Ishikawa (cell line): ENCODE measurements at regions not wholly inside any gene's neighbourhood (a gene's known extent, or its start where the extent isn't known, plus 50 kb on each side); places are given as distances from the start of the nearest gene placed in this dataset.

ENCODE experiments used
- CEBPB ChIP-seq: IDR thresholded peaks from 2 replicates; pipeline ENCODE4 v1.6.1; 2012
- CREB1 ChIP-seq: IDR thresholded peaks from 2 replicates; pipeline ENCODE4 v1.6.1; 2012; ENCODE audit warnings: low read depth
- EGR1 ChIP-seq: IDR thresholded peaks from 2 replicates; pipeline ENCODE4 v1.6.1; 2012
- EP300 ChIP-seq: IDR thresholded peaks from 2 replicates; pipeline ENCODE4 v1.6.1; 2012; ENCODE audit warnings: borderline replicate concordance
- FOXM1 ChIP-seq: IDR thresholded peaks from 2 replicates; pipeline ENCODE4 v1.6.1; 2012; ENCODE audit warnings: low read depth, borderline replicate concordance
- MAX ChIP-seq: IDR thresholded peaks from 2 replicates; pipeline ENCODE4 v1.6.1; 2012
- NFIC ChIP-seq: IDR thresholded peaks from 2 replicates; pipeline ENCODE4 v1.6.1; 2012
- RAD21 ChIP-seq: IDR thresholded peaks from 2 replicates; pipeline ENCODE4 v1.6.1; 2012; ENCODE audit warnings: low read depth
- REST ChIP-seq: IDR thresholded peaks from 2 replicates; pipeline ENCODE4 v1.6.1; 2012; ENCODE audit warnings: low read depth, mild to moderate bottlenecking
- TAF1 ChIP-seq: IDR thresholded peaks from 2 replicates; pipeline ENCODE4 v1.6.1; 2012; ENCODE audit warnings: low read depth, mild to moderate bottlenecking
- TCF12 ChIP-seq: IDR thresholded peaks from 2 replicates; pipeline ENCODE4 v1.6.1; 2012; ENCODE audit warnings: low read depth
- TEAD4 ChIP-seq: IDR thresholded peaks from 2 replicates; pipeline ENCODE4 v1.6.1; 2012
- USF1 ChIP-seq: IDR thresholded peaks from 2 replicates; pipeline ENCODE4 v1.6.1; 2012
- YY1 ChIP-seq: IDR thresholded peaks from 2 replicates; pipeline ENCODE4 v1.6.1; 2012; ENCODE audit warnings: low read depth
- ZBTB7A ChIP-seq: IDR thresholded peaks from 2 replicates; pipeline ENCODE4 v1.6.1; 2012; ENCODE audit warnings: low read depth

- TF ChIP-seq FOXM1: no peak
- no peak for TF ChIP-seq RAD21
- TF ChIP-seq USF1: no peak
- TF ChIP-seq TAF1: no peak
- no peak for TF ChIP-seq EP300
- TF ChIP-seq TCF12: no peak
These were observed 166.6 kb upstream of the AUTS2 start for GRCh38 chr7:69431626-69432025.

GRCh38 chr7:69433081-69433480 is 165.2 kb upstream of the AUTS2 start:
- TF ChIP-seq RAD21: no peak
- no peak for TF ChIP-seq YY1
- TF ChIP-seq CREB1: no peak
- no peak for TF ChIP-seq NFIC
- TF ChIP-seq USF1: no peak
- TF ChIP-seq FOXM1: no peak
- TF ChIP-seq EP300: no peak
- no peak for TF ChIP-seq TAF1
- TF ChIP-seq TEAD4: no peak
- TF ChIP-seq EGR1: no peak
- TF ChIP-seq ZBTB7A: no peak
- no peak for TF ChIP-seq MAX
- no peak for TF ChIP-seq CEBPB
- no peak for TF ChIP-seq TCF12
- TF ChIP-seq REST: no peak

GRCh38 chr7:69434398-69434815 is 163.9 kb upstream of the AUTS2 start:
- TF ChIP-seq MAX: no peak
- TF ChIP-seq EGR1: no peak
- TF ChIP-seq CREB1: no peak
- TF ChIP-seq EP300: no peak
- no peak for TF ChIP-seq FOXM1
- no peak for TF ChIP-seq NFIC
- no peak for TF ChIP-seq TEAD4
- no peak for TF ChIP-seq TCF12
- TF ChIP-seq TAF1: no peak
- no peak for TF ChIP-seq USF1
- no peak for TF ChIP-seq YY1
- TF ChIP-seq CEBPB: no peak

- no peak for TF ChIP-seq CEBPB
- TF ChIP-seq EP300: no peak
- TF ChIP-seq EGR1: no peak
- TF ChIP-seq USF1: no peak
- TF ChIP-seq TEAD4: no peak
- TF ChIP-seq RAD21: no peak
- TF ChIP-seq ZBTB7A: no peak
- TF ChIP-seq FOXM1: no peak
- TF ChIP-seq TCF12: no peak
- no peak for TF ChIP-seq YY1
- no peak for TF ChIP-seq NFIC
- TF ChIP-seq CREB1: no peak
- no peak for TF ChIP-seq REST
- TF ChIP-seq MAX: no peak
- no peak for TF ChIP-seq TAF1
These were observed 162.6 kb upstream of the AUTS2 start for GRCh38 chr7:69435711-69436110.

- TF ChIP-seq TEAD4 (no peak), NFIC (no peak), CREB1 (no peak), RAD21 (no peak), ZBTB7A (no peak), TCF12 (no peak), YY1 (no peak), REST (no peak), EGR1 (no peak), FOXM1 (no peak), USF1 (no peak), TAF1 (no peak), MAX (no peak), EP300 (no peak), CEBPB (no peak)
These were observed 161.3 kb upstream of the AUTS2 start for GRCh38 chr7:69436946-69437345.
